HG03103 (cell line): ENCODE measurements at regions not wholly inside any gene's neighbourhood (a gene's known extent, or its start where the extent isn't known, plus 50 kb on each side); places are given as distances from the start of the nearest gene placed in this dataset.

ENCODE experiments used
- ATAC-seq: cut with Tn5 transposase; IDR thresholded peaks from one replicate; pipeline ENCODE4 v1.9.1; 2021; ENCODE audit warnings: low read depth; ENCODE audit not compliant: unreplicated experiment

- no peak for ATAC-seq
Observed at GRCh38 chr2:44116319-44116718, 52.4 kb upstream of the PPM1B start.

GRCh38 chr2:44118257-44118656 lies 50.4 kb upstream of the PPM1B start:
- no peak for ATAC-seq
